NCI-H526 treated with DMSO at 0.1 percent for 48 hours (cell line): ENCODE measurements at regions not wholly inside any gene's neighbourhood (a gene's known extent, or its start where the extent isn't known, plus 50 kb on each side); places are given as distances from the start of the nearest gene placed in this dataset.
"Not testable (repeated sequence)": the region's sequence is repeated elsewhere in the genome, so short reads cannot be mapped to it uniquely, and the experiment has no call there.

Experiments used
- DNase-seq: peaks from one replicate; lab custom pipeline; 2025; lab: John Stamatoyannopoulos, UW

GRCh38 chr1:222865718-222866117 lies 50.9 kb downstream of the DISP1 start:
- no peak for DNase-seq

- no peak for DNase-seq
Observed at GRCh38 chr1:222867316-222867715, 52.5 kb downstream of the DISP1 start.

GRCh38 chr1:222876182-222876581 lies 61.3 kb downstream of the DISP1 start:
- DNase-seq: no peak

- DNase-seq: no peak
Observed at GRCh38 chr1:222877854-222878253, 63.0 kb downstream of the DISP1 start.

GRCh38 chr1:222880587-222880986 lies 65.7 kb downstream of the DISP1 start:
- DNase-seq: no peak

GRCh38 chr1:222886194-222886854 lies 71.5 kb downstream of the DISP1 start:
- no peak for DNase-seq

GRCh38 chr1:222886878-222887351 lies 72.1 kb downstream of the DISP1 start:
- no peak for DNase-seq

GRCh38 chr1:222889440-222889839 lies 74.6 kb downstream of the DISP1 start:
- DNase-seq: no peak

GRCh38 chr1:222890716-222891115 lies 75.9 kb downstream of the DISP1 start:
- no peak for DNase-seq

GRCh38 chr1:222891578-222891977 lies 76.7 kb downstream of the DISP1 start:
- DNase-seq: no peak

GRCh38 chr1:222892137-222892769 lies 77.4 kb downstream of the DISP1 start:
- DNase-seq: no peak

- DNase-seq: no peak
Observed at GRCh38 chr1:222893255-222893654, 78.4 kb downstream of the DISP1 start.

- no peak for DNase-seq
Observed at GRCh38 chr1:222894331-222894730, 79.5 kb downstream of the DISP1 start.

- DNase-seq: no peak
Observed at GRCh38 chr1:222896630-222897526, 82.0 kb downstream of the DISP1 start.

- DNase-seq: no peak
Observed at GRCh38 chr1:222897527-222898190, 82.8 kb downstream of the DISP1 start.

- no peak for DNase-seq
Observed at GRCh38 chr1:222898191-222898527, 83.3 kb downstream of the DISP1 start.

GRCh38 chr1:222899471-222899870 lies 84.6 kb downstream of the DISP1 start:
- no peak for DNase-seq

GRCh38 chr1:222904451-222904850 lies 89.6 kb downstream of the DISP1 start:
- no peak for DNase-seq

GRCh38 chr1:222905151-222905550 lies 90.3 kb downstream of the DISP1 start:
- no peak for DNase-seq

- DNase-seq: not testable (repeated sequence)
Observed at GRCh38 chr1:222906271-222906739, 91.5 kb downstream of the DISP1 start.

GRCh38 chr1:222909586-222909985 lies 94.7 kb downstream of the DISP1 start:
- DNase-seq: no peak

GRCh38 chr1:222910699-222911098 lies 95.9 kb downstream of the DISP1 start:
- DNase-seq: no peak
